ENCODE measurements at regions not wholly inside any gene's neighbourhood (a gene's known extent, or its start where the extent isn't known, plus 50 kb on each side); places are given as distances from the start of the nearest gene placed in this dataset.
"Not testable (repeated sequence)": the region's sequence is repeated elsewhere in the genome, so short reads cannot be mapped to it uniquely, and the experiment has no call there.

- no peak for DNase-seq
Measured at GRCh38 chr11:116360221-116360941, 412.4 kb downstream of the BUD13 start.

GRCh38 chr11:116357784-116358544 is 414.8 kb downstream of the BUD13 start:
- DNase-seq = no peak

- no peak for DNase-seq
Measured at GRCh38 chr11:116356451-116356850, 416.3 kb downstream of the BUD13 start.

- DNase-seq = no peak
Measured at GRCh38 chr11:116355104-116355503, 417.7 kb downstream of the BUD13 start.

- no peak for DNase-seq
Measured at GRCh38 chr11:116353589-116353988, 419.2 kb downstream of the BUD13 start.

GRCh38 chr11:116352881-116353280 is 419.9 kb downstream of the BUD13 start:
- no peak for DNase-seq

GRCh38 chr11:116348226-116348625 is 424.6 kb downstream of the BUD13 start:
- DNase-seq = no peak

GRCh38 chr11:116345575-116345974 is 427.2 kb downstream of the BUD13 start:
- DNase-seq = no peak

- no peak for DNase-seq
Measured at GRCh38 chr11:116344601-116345000, 428.2 kb downstream of the BUD13 start.

GRCh38 chr11:116343270-116343669 is 429.5 kb downstream of the BUD13 start:
- DNase-seq = no peak

- DNase-seq = no peak
Measured at GRCh38 chr11:116342148-116342547, 430.6 kb downstream of the BUD13 start.

GRCh38 chr11:116339306-116340098 is 433.3 kb downstream of the BUD13 start:
- no peak for DNase-seq

GRCh38 chr11:116338500-116338899 is 434.3 kb downstream of the BUD13 start:
- DNase-seq = not testable (repeated sequence)

- no peak for DNase-seq
Measured at GRCh38 chr11:116336540-116336939, 436.2 kb downstream of the BUD13 start.

- DNase-seq = no peak
Measured at GRCh38 chr11:116335891-116336290, 436.9 kb downstream of the BUD13 start.

GRCh38 chr11:116335078-116335477 is 437.7 kb downstream of the BUD13 start:
- DNase-seq = no peak

- no peak for DNase-seq
Measured at GRCh38 chr11:116334596-116334995, 438.2 kb downstream of the BUD13 start.

GRCh38 chr11:116333001-116333535 is 439.7 kb downstream of the BUD13 start:
- DNase-seq = no peak

GRCh38 chr11:116332391-116332790 is 440.4 kb downstream of the BUD13 start:
- DNase-seq = no peak

GRCh38 chr11:116331381-116331780 is 441.4 kb downstream of the BUD13 start:
- DNase-seq = no peak

- DNase-seq = no peak
Measured at GRCh38 chr11:116330439-116331185, 442.2 kb downstream of the BUD13 start.

- DNase-seq = no peak
Measured at GRCh38 chr11:116329354-116330090, 443.3 kb downstream of the BUD13 start.

Measured in CD4-positive, alpha-beta T cell treated with Interleukin-4 for 4 hours (primary cell).